ENCODE measurements at regions not wholly inside any gene's neighbourhood (a gene's known extent, or its start where the extent isn't known, plus 50 kb on each side); places are given as distances from the start of the nearest gene placed in this dataset.
"Not testable (repeated sequence)": the region's sequence is repeated elsewhere in the genome, so short reads cannot be mapped to it uniquely, and the experiment has no call there.

DNA sequence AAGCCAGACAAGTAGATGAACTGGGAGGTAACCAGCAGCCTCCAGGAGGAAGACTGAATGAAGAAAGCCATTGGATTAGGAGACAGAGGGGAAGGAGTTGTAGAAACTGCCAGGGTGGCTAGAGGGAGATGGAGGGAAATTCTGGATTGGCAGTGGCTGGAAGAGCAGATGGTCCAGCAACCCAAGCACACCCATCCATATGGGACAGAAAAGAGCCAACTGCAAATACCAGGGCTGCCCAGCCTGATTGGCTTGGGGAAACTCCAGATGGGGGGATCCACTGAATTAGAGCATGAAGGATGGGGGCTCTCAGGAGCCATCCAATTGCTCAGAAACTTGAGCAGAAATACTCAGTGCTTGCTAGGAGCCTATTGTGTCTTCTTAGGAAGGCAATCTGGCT is 173.5 kb upstream of the EPB41L3 start:
- no peak for DNase-seq

DNA sequence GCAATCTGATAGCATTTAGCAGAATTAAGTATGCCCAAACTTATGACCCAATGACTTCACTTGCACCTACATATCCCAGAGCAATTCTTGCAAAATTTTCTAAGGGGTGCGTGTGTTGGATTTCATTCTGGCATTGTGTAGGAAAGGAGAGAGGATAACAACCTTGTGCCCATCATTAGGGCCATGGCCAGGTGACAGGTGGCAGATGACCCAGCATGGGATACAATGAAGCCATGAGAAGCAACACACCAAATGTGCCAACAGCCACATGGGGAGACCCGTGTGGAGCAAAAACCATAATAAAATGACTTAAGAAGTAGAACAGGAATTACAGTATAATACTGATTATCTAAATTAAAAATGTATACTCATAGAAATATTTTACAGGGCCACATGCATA is 166.9 kb upstream of the EPB41L3 start:
- no peak for DNase-seq

DNA sequence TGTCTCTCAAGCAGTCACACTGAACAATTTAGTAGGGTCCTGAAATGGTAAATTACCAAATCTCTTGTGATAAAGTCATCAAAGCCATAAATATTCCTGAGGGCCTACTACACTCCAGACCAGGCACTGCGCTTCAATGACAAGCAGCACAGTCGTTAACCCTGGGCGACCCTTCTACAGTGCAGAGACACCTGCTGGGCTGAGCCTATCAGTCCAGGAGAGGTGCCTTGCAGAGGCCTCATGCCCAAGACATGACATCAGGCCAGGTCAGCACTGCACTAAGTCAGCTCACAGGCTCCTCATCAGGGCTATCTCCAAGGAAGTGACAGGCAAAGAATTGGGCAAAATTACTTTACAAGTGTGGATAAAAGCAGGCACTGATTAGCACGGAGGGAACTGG is 166.4 kb upstream of the EPB41L3 start:
- no peak for DNase-seq

DNA sequence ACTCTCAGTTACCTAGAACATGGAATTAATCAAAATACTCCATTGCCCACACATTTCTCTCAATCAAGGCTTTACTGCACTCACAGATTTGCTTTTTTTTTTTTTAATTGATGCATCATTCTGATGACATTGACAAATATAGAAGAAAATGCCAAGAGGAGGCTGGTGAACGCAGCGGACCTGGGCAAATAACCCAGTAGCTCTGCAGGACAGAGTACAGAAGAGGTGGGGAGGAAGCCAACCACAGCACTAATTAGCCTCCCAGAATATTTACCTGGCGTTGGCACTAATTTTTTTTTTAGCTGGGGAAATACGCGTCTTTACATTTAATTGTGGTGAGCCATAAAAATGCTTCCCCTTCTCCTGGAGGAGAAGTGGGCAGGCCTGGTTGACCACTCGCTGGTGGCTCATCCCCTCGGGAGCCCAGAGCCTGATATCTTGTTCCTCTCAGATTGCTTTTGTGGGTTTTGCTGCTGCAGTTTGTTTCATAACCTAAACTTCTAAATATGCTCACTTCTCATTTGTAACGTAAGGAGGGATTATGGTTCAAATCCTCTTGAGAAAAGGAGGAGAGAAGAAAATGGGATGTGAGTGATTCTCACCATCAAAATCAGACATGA is 165.8 kb upstream of the EPB41L3 start:
- DNase-seq: no peak

DNA sequence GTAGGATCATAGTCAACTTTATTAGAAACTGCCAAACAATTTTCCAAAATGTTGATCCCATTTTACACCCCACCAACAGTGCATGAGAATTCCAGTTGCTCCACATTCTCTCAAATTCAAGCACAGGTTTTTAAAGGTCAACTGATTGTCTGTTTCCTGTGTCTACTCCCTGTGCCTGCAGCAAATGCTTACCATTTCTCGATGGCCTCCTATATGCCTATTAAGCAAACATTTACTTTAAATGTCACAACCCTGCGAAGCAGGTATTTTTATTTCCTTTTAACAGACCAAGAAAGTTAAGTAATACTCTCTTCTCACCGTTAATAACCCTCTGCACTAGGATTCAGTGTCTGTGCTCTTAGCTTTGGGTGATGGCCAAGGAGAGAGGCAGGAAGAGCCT is 163.8 kb upstream of the EPB41L3 start:
- DNase-seq: no peak

DNA sequence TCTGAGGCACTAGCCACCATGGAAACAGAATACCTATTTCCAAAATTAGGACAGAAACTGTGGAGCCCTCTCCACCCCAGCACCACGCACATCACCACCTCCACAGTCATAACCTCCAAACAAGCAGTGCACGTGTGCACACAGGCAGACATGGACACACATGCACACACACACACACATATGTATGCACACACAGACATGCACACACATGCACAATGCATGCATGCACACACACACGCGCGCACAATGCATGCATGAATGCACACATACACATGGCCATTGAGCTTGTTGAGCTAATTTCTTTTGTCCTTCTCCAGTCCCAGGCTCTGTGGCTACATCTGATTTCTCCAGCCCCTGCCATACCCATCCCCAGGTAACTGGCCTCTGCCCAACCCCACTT is 161.6 kb upstream of the EPB41L3 start:
- peak; percentile 31 for DNase-seq

DNA sequence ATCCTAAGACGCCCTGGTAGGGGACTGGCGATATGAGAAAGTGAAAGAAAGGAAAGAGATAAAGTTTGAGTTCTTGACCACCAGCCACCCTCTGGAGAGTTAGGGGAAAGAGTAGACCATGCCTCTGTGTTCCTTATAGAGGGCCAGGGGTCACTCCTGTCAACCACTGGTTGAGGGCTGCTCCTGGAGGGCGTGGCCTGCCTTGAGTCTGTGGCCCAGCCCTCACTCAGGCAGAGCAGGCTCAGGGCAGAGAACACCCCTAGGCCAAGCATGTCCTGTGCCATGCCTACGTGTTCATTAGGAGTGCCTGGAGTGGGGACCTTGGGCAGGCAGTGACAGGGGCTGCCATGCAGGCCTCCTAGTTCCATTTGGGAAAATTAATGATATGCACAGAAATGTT is 161.1 kb upstream of the EPB41L3 start:
- no peak for DNase-seq

DNA sequence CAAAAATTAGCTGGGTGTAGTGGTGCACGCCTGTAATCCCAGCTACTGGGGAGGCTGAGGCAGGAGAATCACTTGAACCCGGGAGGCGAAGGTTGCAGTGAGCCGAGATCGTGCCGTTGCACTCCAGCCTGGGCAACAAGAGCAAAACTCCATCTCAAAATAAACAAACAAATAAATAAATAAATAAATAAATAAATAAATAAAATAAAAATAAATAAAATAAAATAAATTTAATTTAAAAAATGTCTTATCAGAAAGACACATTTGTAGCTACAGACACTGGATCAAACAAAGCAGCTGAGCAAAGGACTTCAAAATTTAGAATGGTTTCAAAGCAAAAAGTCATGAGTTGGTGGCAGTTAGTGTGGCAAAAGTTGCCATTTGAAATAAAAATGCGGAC is 158.2 kb upstream of the EPB41L3 start:
- not testable (repeated sequence) for DNase-seq

DNA sequence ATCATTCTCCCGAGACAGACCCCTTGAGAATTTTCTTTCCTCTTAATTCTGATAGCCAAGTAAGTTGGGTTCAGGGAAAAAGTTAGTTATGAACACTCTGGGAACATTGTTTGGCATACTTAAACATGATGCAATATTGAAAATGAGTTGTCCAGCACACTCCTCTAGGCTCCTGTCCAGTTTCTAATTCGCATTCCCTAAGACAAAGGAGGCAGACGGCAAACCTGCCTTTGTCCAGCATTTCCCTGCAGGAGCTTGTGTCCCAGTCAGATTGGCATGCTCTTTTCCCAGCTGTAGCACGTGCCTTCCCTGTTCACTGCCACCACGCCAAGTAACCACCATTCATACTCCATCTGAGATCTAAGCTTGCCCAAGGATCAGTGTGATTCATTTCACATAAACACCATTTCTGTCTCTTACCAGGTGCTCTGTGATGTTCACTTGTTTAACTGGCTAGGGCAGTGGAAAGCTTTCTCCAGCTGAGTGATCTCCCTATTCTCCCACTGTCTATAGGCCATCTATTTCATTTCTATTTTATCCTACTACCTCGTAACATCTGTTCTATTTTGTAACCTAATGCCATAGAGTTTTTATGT is 150.0 kb upstream of the EPB41L3 start:
- DNase-seq: no peak

DNA sequence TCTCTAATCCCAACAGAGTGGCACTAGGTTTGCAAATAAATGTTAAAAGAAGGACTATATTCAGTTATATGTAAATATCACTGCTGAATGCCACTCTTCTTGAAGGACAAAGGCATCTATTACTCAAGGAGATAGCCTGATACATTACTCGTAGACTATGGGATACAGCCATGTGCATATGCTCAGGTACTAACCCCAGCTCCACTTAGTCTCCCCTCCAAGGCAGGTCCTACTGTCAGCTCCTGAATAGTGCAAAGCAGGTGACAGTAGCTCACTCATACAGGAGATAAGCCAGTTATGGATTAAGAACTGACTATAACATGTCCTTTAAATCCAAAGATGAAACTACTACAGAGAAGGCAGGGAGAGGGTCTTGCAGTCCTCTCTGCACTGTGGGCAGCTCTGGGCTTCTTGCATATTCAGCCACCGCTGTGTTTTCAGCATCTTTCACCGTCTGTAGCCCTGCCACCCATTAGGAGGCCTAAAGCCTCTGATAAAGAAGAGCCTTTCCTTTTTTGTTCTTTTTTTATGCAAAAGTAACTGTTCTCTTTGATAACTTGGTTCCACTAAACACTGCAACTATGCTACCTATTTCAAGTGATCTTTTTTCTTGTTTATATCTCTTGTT is 135.1 kb upstream of the EPB41L3 start:
- no peak for DNase-seq

DNA sequence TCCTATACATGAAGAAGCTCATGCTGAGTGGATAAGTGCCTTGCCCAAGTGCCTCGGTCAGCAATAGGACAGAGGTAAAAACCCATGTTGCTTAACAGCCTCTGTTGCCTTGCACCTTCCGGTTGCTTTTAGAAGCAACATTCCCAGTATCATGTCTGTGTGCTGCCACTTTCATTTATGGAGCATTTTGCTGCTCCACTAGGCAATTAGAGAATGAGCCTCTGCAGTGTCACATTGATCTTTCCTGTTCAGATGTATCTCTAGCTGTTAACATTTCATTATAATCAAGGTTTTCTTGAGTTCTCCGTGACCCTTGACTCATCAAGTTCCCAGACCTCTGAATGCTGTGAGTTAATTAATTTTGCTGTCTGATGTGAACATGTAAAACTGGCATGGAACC is 134.5 kb upstream of the EPB41L3 start:
- peak; percentile 40 for DNase-seq

DNA sequence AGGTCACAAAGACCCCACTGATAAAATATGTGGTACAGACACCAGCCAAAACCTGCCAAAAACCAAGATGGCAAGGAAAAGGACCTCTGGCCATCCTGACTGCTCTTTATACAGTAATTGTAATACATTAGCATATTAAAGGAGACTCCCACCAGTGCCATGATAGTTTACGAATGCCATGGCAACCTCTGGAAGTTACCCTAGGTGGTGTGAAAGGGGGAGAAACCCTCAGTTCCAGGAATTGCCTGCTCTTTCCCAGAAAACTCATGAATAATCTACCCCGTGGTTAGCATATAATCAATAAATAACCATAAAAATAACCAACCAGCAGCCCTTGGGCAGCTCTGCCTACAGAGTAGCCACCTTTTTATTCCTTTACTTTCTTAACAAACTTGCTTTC is 129.8 kb upstream of the EPB41L3 start:
- no peak for DNase-seq

DNA sequence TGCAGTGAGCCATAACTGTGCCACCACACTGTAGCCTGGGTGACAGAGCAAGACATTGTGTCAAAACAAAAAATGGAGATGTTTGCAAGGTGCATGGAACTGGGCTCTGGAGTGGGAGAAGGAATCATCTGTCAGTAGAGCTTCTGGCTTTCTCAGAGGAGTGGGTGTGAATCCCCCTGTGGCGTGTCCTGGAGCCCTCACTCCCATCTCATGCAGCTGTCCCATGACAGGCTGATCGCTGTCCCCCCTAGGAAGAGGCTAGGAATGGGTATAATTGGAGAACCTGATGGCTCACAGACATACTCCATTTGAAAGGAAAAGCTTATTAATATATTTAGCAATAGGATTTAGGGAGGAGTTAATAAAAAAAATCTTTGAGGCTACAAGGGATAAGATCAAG is 125.8 kb upstream of the EPB41L3 start:
- DNase-seq: no peak

DNA sequence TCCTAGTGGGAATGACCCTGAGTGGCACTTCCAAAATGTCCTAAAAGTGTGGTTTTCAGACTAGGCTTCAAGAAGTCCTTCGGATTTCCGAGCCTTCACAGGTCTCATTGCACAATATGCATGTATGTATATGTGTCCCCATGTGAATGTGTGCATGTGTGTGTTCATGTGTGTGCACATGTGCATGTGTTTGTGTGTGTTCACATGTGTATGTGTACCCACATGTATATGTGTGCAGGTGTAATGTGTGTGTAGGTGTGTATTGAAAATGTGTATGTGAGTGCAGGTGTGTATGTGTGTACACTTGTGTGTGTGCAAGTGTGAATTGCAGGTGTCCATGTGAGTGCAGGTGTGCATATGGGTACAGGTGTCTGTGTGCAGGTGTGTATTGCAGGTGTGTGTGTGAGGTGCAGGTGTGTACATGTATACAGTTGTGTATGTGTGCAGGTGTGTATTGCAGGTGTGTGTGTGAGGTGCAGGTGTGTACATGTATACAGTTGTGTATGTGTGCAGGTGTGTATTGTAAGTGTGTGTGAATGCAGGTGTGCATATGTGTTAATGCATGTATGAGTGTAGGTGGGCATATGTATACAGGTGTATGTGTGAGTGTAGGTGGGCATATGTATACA is 124.4 kb upstream of the EPB41L3 start:
- no peak for DNase-seq

DNA sequence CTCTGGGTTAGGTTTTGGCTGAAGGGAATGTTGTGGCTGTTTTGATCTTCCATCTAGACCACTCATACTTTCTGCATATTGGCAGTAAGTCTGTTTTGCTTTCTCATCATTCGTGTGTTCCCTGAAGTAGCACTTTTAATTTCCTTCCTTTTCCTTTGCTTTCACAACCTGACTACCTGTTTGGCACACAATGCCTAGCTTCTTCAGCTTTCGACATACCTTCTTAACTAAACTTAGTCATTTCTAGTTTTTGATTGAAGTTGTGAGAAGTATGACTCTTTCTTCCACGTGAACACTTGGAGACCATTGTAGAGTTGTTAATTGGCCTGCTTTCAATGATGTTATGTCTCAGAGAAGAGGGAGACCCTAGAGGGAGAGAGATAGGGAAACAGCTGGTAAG is 123.6 kb upstream of the EPB41L3 start:
- DNase-seq: no peak

DNA sequence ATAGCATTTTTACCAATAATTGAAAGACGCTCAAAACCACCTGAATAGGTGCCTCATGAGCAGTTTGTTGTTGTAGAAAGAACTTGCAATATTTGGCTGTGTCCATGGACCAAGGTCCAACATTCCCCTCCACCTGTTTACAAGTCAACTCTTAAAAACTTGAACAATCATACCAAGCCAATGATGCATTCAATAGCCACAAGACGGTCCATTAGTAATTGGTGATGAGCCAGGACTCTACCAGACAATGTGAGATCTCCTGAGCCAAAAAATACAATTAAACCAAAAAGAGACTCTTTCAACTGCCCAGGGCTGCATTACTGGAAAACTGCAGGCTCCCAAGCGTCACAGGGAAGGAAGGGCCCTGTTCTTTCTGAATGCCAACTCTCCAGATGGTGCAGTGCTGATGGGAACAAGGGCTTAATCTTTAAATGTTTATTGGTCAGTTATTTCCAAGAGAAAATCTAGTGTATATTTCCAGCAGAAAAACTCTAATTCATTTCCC is 118.8 kb upstream of the EPB41L3 start:
- no peak for DNase-seq

DNA sequence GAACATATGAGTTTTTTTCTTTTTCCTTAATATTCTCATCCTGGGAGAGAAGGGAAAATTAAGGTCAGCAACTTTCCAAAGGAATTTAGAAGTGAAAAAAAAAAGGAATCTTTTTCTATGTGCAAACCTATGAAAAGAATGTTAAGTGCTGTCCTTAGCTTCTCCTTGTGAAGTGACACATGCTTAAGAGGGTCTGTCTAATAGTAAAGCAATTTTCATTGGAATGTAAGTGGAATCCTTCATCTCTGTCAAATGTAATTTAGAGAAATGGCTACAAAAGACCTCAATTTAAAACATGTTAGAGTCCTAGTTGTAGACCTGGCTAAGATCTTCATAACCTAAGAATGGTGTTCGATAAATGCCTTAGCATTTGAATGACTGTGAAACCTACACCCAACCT is 117.4 kb upstream of the EPB41L3 start:
- DNase-seq: no peak

DNA sequence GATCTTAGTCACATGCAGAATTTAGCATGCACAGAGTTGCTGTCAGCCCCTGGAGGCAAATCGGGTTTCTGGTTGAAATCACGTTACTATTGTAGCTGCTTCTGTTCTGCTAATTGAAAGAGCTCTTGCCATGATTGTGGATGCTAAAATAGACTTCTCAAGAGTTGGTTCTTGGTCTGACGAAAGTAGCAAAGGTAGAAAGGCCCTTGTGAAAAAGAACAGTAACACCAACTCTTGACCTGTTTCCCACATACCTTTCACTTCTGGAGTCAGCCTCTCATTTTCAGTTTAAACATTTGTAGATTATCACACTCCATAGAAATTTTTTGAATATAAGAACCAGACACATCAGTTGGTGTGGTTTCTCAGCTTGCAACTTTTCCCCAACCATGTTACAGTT is 110.0 kb upstream of the EPB41L3 start:
- no peak for DNase-seq

DNA sequence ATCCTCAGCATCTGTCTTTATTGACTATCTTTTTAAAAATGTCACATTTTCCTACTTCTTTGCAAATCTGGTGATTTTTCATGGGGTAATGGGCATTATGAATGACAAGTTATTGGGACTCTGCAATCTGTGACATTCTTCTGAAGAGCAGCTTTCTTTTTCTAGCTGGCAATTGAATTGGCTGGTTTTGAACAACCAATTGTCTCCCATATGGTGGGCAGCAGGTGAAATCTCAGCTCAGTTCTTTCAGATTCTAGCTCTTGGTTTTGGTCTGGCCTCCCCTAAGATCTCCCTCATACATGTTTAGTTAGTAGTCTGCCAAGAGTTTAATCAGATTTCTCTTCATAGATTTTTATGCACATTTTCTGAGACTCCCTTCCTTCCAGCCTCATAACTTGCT is 107.9 kb upstream of the EPB41L3 start:
- no peak for DNase-seq

DNA sequence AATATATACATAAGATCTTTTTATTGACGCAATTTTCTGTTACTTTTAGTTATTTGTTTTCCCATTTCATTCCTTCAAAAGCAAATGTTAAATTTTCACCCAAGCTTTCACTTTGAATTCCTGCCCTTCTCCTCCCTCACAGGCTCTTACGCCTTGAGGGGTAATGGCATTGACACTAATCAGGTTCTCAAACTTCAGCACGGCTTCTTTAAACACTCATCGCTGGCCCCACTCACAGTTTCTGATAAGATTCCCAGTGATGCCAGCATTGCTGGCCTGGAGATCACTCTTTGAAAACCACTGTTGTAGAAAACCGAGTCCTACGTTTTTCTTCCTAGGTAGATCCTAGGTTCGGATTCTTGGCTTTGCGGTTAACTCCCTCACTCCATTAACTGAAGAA is 105.6 kb upstream of the EPB41L3 start:
- no peak for DNase-seq

DNA sequence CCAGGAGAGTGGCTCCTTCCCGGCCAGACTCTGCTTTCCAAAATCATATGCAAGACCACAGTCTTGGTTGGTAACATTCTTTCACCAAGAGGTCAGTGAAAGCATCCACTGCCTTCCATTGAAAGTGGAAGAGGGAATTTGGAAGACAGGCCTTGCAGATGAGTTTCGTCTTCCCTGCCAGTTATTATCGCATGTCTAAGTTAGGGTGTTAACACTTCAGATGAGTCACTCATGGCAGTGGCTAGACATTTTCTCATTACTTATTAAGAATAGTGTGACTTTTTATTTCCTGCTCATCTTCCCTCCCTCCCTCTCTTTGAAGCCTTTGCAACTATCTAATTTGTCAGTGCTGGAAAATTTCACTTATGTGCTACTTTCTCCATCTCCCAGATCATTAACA is 102.9 kb upstream of the EPB41L3 start:
- DNase-seq: no peak

DNA sequence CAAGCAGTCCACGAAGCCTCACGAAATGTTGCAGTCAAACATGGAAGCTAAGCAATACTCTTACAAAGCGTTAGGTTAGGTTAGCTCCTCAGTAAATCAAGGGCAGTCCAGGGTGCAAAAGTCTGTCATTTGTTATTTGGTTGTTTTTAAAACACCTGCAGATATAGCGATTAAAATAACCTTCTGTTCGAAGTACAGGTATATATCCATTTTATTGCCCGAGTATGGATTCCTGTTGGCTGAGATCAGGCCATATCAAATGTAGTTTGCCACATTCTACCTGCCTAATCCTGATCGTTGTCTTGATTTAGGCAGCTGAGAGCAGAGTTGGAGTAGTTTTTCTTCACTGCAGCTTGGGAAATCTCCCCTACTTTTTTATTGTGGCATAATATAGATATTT is 99.5 kb upstream of the EPB41L3 start:
- no peak for DNase-seq

DNA sequence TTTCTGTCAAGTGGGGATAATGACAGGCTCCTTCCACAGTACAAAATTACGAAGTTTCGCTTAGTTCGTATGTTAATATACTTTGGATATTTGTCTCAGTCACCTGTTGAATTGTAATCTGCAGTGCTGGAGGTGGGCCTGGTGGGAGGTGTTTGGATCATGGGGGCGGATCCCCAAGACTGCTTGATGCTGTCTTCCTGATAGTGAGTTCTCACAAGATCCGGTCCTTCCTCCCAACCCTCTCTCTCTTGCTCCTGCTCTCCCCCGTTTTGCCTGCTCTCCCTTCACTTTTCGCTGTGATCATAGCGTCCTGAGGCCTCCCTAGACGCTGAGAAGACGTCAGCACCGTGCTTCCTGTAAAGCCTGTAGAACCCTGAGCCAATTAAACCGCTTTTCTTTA is 97.1 kb upstream of the EPB41L3 start:
- no peak for DNase-seq

DNA sequence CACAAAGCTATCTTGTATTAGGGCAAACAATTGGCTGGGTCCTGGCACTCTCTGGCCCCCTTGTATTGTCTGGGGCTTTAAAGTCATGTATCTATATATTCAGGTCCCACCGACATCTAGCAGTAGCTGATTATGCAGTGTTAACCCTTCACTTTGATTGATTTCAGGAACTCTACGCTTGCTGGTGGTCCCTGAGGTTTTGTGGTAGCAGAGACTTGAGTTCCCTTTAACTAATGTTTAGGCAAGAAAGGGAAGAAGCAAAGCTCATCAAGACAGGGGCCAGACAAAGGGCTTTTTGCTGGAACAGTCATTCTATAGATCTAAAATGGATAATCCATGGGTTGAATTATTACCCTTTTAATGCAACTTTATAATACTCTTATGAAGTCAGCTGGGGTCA is 95.3 kb upstream of the EPB41L3 start:
- no peak for DNase-seq

Measured in retina (tissue), 1 donor.